Left ventricle myocardium inferior (tissue), 1 donor: ENCODE measurements at regions not wholly inside any gene's neighbourhood (a gene's known extent, or its start where the extent isn't known, plus 50 kb on each side); places are given as distances from the start of the nearest gene placed in this dataset.

Source experiments
- DNase-seq: peaks from one replicate; pipeline ENCODE4 v3.0.0-alpha.2; 2020
- H3K27ac ChIP-seq: fragments of 200-600 bp; replicated peaks from 2 replicates; pipeline ENCODE4 v1.8.0; 2021
- H3K27me3 ChIP-seq: fragments of 200-600 bp; 2 replicates; pipeline ENCODE4 v1.8.0; 2021; ENCODE audit warnings: low read depth
- H3K36me3 ChIP-seq: fragments of 200-600 bp; 2 replicates; pipeline ENCODE4 v1.8.0; 2021
- H3K4me1 ChIP-seq: fragments of 200-600 bp; 2 replicates; pipeline ENCODE4 v1.8.0; 2021
- H3K4me3 ChIP-seq: fragments of 200-600 bp; 2 replicates; pipeline ENCODE4 v1.8.0; 2021; ENCODE audit warnings: mild to moderate bottlenecking, moderate library complexity
- H3K9me3 ChIP-seq: fragments of 200-600 bp; replicated peaks from 2 replicates; pipeline ENCODE4 v1.8.0; 2021
- intact Hi-C: fragments of 100-400 bp; cut with micrococcal nuclease; formaldehyde crosslinking; loops from one replicate; pipeline ENCODE4 v1.11.0; 2022
- TF ChIP-seq, protein P1 (sequence below): fragments of 200-600 bp; IDR thresholded peaks from 2 replicates; pipeline ENCODE4 v1.8.0; 2021; ENCODE audit warnings: antibody characterized with exemption, mild to moderate bottlenecking, borderline replicate concordance
- donor health status: DM: no; HTN: yes; CAD: no; lungs with severe emphysema.

- H3K4me1 ChIP-seq = no peaks in the 10 kb centered on the region
Measured at GRCh38 chr6:92828788-92829187, 590.6 kb downstream of the EPHA7 start.

DNA sequence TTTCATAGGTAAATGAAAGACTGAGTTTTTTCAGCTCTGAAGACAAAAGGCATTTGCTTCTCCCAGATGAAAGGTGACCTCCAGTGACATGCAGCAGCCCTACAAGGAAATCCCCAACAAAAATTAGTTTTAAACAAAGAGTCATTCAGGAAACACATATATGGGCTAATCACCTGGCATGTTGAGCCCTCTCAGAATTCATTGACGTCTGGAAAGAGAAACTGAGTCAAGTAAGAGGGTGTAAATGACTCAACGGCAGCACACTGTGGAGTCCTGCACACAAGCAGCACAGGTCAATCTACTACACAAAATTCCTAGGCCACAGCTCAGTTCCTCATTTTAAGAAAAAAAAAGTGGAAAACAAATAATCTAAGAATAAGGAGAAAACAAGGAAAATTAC lies 592.3 kb downstream of the EPHA7 start:
- Histone ChIP-seq H3K27me3 (no peaks in the 10 kb centered on the region), H3K36me3 (no peaks in the 10 kb centered on the region), H3K9me3 (no peaks in the 10 kb centered on the region), H3K4me3 (no peak overlapping the region), H3K27ac (no peak overlapping the region), H3K4me1 (no peaks in the 10 kb centered on the region)
- no peak for DNase-seq
- TF ChIP-seq, protein P1, sequence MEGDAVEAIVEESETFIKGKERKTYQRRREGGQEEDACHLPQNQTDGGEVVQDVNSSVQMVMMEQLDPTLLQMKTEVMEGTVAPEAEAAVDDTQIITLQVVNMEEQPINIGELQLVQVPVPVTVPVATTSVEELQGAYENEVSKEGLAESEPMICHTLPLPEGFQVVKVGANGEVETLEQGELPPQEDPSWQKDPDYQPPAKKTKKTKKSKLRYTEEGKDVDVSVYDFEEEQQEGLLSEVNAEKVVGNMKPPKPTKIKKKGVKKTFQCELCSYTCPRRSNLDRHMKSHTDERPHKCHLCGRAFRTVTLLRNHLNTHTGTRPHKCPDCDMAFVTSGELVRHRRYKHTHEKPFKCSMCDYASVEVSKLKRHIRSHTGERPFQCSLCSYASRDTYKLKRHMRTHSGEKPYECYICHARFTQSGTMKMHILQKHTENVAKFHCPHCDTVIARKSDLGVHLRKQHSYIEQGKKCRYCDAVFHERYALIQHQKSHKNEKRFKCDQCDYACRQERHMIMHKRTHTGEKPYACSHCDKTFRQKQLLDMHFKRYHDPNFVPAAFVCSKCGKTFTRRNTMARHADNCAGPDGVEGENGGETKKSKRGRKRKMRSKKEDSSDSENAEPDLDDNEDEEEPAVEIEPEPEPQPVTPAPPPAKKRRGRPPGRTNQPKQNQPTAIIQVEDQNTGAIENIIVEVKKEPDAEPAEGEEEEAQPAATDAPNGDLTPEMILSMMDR = no peak
- intact Hi-C loops = no loop called here

More at GRCh38 chr6:92828788-92829187, 590.6 kb downstream of the EPHA7 start:
- Histone ChIP-seq H3K36me3 (no peaks in the 10 kb centered on the region), H3K27me3 (no peaks in the 10 kb centered on the region), H3K4me3 (no peak overlapping the region), H3K9me3 (no peaks in the 10 kb centered on the region), H3K27ac (no peak overlapping the region)
- no peak for DNase-seq
- intact Hi-C loops = no loop called here
- TF ChIP-seq, protein P1 = no peak

- Histone ChIP-seq H3K36me3 (no peaks in the 10 kb centered on the region), H3K4me1 (no peaks in the 10 kb centered on the region), H3K9me3 (no peaks in the 10 kb centered on the region), H3K4me3 (no peak overlapping the region), H3K27me3 (no peaks in the 10 kb centered on the region), H3K27ac (no peak overlapping the region)
- DNase-seq = no peak
- intact Hi-C loops = no loop called here
- TF ChIP-seq, protein P1 = no peak
Measured at GRCh38 chr6:92826633-92827032, 592.7 kb downstream of the EPHA7 start.

DNA sequence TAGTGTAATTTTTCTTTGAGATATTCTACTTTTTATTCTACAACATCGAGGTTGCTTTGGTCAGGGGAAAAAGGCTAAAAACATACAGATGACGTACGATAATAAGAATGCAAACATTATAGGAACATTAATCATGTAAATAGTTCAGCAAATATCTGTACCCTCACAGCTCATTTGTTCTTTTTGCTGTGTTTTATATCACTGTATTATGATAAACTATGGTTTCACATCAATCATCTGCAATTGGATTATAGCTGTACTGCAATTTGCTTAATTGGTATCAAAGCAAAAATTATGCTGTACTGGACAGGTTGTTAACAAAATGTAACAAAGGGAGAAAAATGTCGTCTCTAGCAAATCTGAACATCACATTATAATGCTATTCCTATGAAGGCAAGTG lies 597.1 kb downstream of the EPHA7 start:
- Histone ChIP-seq H3K4me3 (no peak overlapping the region), H3K4me1 (no peaks in the 10 kb centered on the region), H3K9me3 (no peaks in the 10 kb centered on the region)

DNA sequence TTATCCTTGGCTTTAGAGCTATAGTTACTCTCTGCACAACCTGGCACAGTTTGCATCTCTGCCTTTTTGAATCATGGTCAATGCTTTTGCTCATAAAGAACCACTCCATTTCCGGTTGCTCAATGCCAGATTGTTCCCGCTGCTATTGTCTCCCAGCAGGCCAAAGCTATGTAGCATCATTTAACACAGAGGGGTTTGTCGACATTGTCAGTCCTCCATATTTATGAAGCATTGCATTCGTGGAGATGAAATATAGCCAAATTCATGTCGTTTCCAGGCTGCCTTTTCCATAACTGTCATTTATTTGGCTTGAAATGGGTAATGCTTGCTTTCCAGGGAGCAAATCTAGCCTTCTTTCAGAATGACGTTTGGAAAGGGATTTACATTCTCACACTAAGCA lies 598.8 kb downstream of the EPHA7 start:
- no peaks in the 10 kb centered on the region for H3K4me1 ChIP-seq
- no peaks in the 10 kb centered on the region for H3K36me3 ChIP-seq
- intact Hi-C loops = no loop called here
- DNase-seq = no peak
- TF ChIP-seq, protein P1 = no peak
- no peaks in the 10 kb centered on the region for H3K27me3 ChIP-seq
- H3K9me3 ChIP-seq = no peaks in the 10 kb centered on the region
- no peak overlapping the region for H3K27ac ChIP-seq
- no peak overlapping the region for H3K4me3 ChIP-seq

More for the DNA sequence above, 597.1 kb downstream of the EPHA7 start:
- Histone ChIP-seq H3K27ac (no peak overlapping the region), H3K27me3 (no peaks in the 10 kb centered on the region), H3K36me3 (no peaks in the 10 kb centered on the region)
- intact Hi-C loops = no loop called here
- DNase-seq = no peak
- TF ChIP-seq, protein P1 = no peak

DNA sequence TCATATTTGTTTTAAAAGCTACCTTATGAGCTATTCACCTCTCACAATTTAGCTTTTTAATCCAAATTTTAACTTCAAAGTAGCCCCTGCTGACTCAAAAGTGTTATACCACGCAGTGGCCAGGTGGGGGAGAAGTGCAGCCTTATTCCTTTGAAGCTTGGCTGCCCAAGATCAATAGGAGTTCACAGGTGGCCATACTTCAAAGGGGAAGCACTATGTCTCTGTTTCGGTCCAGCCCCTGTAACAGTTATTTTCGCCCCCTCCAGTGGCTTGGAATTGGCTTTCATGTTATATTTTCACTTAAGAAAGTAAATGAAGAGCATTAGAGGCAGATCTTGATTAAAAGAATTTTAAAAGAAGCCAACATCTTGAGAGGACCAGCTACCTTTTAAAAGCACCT lies 608.4 kb downstream of the EPHA7 start:
- TF ChIP-seq, protein P1 = peak; percentile 58
- intact Hi-C loops = no loop called here

More for the DNA sequence above, 608.4 kb downstream of the EPHA7 start:
- no peaks in the 10 kb centered on the region for H3K4me1 ChIP-seq
- no peaks in the 10 kb centered on the region for H3K27me3 ChIP-seq
- no peak overlapping the region for H3K4me3 ChIP-seq
- H3K36me3 ChIP-seq = no peaks in the 10 kb centered on the region
- DNase-seq = no peak
- no peak overlapping the region for H3K27ac ChIP-seq
- no peaks in the 10 kb centered on the region for H3K9me3 ChIP-seq
